Glomerular visceral epithelial cell (primary cell): ENCODE measurements at regions not wholly inside any gene's neighbourhood (a gene's known extent, or its start where the extent isn't known, plus 50 kb on each side); places are given as distances from the start of the nearest gene placed in this dataset.

ENCODE experiments used
- DNase-seq: peaks from one replicate; pipeline ENCODE4 v3.0.0-alpha.2; 2016; ENCODE audit errors: extremely low spot score

DNA sequence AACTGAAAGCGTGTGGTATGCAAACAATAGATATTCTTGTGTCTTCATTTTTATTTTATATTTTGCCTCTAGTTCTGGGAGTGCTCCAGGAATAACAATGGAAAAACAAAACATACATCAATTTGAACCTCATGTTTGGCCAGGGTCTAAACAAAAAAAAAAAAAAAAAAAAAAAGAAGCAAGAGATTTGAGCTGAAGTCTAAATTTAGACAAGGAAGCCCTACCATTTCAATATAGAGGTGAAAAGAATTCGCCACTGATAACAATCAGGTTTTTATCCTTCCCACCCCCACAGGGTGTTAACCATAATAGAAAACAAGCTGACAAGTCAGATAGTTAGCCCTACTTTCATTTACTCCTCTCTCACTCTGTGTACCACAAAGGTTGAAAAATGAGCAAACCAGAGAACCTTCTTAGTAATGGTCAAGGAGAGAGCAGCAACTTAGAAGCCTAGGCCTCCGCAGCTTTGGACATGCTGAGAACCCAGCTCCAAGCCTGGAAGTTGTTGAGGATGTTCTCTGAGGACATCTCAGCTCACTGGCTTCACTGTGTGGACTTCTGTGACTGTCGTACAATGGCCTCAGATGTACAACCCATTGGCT, 118.2 kb upstream of the HMHB1 start:
- no peak for DNase-seq

DNA sequence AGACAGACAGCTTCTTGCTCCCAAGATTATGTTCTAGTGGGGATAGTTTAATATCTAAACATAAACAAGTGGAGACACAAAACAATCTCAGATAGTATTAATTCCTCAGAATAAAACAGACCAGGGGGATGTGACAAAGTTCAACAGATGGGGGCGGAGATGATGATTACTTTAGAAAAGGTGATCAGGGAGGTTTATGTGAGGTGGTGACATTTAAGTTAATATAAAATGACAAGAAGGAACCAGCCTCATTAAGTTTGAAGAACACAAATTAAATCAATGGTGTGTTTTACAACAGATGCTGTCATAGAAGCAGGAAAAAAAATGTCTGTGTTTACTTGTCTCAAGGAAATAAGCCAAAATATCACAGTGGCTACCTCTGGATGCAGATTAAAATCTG, 119.6 kb upstream of the HMHB1 start:
- DNase-seq, result no peak

DNA sequence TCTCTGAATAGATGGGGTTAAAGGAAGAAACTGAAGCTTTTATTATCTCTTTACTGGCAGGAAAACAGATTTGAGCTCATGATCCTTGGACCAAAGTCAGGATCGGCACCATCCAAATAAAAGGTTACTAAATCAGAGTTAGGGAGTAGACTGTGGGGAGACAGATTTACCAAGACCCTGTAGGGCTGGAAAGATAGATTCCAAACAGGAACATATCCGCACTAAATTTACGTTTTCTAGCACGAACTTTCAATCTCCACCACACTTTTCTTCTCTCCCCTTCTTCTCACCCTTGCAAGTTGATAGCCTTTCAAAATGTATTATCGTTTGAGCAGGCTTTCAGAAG, 120.0 kb upstream of the HMHB1 start:
- no peak for DNase-seq

DNA sequence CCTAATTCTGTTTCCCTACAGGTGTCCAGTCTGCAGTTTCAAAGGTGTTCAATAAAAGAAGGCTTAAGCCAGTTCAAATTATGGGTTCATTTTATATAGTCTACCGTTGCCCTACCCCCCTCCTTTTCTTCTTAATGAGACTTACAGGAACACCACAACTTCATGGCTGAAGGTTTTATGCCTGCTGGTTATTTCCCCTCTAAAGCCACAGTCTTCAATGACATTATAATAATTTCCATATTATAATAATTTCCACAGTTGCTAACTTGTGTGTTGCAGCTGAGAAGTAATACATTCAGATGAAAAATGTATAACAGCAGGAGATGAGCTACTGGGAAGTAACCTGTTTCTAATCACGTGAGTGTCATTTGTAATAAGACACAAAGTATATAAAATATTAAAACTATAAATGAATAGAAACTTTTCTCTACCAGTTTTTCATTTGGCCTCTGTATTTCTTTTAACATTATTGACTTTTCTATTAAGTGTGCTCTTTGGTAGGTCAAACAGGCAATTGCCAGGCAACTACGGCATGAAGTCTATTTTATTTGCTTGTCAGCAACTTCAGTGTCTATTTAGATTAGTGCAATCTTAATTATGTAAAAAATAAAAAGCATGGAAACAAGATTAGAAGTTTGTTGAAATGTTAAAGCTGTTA, 120.5 kb upstream of the HMHB1 start:
- DNase-seq, result no peak

DNA sequence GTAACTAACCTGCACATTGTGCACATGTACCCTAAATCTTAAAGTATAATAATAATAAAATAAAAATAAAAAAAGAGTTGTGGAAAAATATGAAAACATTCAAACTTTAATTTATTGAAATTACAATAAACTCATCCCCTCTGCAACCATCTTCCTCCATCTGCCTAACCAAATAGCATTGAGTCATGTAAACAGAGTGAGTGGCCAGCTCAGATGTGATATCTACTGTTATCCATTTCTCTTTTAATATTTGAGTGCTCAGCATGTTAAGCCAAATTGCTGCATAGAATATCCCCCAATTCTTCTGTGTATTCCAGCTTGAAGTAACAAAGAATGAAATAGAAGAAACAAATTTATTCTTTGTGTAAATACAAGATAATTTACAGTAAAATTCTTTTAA, 124.4 kb upstream of the HMHB1 start:
- DNase-seq, result no peak

DNA sequence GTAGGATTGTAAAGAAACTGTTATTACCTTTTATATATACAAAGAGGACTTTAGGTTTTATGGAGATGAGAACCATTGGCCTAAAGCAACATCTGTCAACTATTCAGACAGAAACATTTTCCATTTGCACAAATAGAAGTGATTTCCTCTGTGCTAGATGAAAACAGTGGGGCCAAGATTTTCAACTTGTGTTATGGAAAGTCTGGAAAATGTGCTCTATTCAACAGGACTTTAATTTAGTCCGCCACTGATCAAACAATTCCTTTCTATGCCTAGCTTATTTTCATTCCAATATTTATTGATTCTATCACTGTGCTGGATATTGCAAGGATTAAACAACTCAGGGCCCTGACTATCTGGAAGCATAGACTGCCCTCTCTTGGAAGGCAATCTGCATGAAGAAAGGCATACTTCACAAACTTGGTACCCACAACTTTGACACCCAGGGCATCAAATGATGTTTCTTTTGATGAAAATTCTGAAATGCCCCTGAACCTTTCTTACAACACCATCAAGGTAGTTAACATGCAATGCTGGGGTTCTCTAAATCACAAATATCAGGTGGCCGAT, 126.6 kb upstream of the HMHB1 start:
- no peak for DNase-seq

DNA sequence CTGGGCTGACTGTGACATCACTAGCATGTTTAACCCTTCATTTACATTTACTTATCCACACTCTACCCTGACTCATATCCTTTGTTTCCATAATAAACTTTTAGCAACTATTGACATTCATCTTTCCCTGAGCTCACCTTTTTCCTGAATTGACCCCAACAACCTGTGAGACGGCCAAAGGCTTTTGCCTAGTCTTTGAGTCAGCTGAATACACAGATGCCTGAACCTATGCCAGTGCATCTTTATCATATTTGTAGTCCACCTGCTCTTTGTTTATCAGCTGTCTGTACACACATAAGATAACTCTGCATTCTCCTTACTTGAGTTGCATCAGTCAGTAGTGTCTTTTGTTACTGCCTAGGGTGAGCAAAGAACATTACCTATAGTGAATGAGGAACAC, 128.5 kb upstream of the HMHB1 start:
- no peak for DNase-seq

DNA sequence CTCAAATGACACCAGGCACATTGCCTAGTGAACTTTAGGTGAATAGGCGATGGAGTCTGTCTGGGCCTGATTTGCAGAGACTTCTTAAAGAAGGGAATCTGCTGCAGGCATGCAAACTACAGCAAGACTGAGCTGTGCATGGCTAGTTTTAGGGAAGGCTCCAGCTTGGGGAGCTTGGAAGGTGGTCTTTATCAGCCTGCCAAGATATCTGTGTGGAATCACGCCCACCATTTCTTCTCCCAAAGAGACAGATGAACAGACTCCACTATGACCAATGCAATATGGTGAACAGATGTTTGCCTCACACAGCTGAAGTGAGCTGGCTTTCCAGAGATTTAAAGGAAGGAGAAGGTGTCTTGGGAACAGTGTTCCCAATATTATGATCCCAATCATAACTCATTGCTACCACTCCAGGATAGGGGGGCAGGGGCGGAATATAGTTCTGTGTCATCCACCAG, 129.0 kb upstream of the HMHB1 start:
- DNase-seq, result no peak

DNA sequence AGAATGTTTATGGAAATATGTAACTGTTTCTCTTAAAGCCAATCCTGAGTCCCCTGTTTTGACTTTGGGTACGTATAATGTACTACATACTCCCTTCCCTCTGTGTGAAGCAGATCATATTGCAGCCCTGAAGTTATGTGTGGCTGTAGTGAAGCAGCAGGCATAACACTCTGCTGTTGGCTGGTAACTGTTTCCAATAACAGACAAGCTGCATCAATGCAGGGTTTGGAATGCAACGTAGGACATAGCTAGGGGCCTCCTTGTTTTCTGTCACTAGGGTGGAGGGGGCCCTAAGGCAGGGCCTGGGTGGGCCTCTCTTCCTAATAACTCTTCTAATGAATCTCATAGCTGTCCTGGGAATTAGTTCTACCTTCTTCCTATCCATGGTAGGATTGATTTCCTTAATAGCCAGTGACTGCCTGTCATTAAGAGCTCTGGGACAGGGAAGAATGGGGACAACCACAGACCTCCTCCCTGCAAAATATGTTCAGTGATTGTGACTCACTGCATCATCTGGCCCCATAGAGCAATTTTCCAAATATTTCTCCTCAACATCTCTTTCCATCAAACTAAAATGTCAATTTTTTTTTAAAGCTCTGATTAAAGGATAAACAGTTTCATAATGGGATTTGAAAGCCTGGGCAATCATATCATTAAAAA, 129.6 kb upstream of the HMHB1 start:
- DNase-seq, result no peak

DNA sequence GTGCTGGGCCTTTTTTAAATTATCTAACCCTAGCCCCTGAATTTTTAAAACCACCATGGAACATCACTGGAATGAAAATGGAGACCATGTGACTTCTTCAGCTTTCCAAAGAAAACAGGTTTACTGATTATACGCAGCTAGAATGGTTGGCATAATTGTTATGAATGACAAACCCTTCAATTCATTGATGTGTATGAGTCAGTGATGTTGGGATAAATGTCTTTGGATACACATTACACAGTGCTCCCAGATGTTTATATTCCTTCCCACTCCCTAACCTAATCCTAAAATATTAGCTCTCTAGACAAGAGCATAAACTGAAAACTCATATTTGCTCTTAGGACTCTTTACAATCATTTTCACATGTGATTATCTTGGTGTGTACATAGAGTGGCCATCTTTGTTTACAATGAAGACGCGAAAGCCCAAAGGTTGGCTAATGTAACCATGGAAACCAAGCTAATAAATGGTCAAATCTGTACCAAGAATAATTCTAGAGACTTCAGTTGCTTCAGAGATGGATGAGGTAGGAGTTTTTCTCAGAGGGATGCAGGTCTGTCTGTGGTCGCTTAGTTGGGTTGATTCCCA, 131.2 kb upstream of the HMHB1 start:
- DNase-seq, result no peak

DNA sequence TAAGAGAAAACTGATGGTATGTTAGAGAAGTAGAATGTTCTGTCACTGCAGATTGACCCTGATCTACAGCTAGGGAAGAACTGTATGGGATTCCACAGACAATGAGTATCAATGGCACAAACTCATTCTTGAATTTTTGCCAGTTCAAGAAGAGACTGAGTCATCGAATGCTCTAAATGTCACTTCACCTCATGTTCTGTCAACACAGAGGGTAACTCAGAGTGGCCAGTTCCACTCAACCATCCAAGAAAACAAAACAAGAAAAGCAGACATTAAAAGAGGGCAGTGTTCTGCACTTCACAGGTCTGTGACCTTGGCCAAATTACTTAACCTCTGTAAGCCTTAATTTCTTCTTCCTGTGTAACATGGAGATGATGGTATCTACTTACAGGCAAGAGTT, 132.2 kb upstream of the HMHB1 start:
- DNase-seq, result peak; percentile 26

DNA sequence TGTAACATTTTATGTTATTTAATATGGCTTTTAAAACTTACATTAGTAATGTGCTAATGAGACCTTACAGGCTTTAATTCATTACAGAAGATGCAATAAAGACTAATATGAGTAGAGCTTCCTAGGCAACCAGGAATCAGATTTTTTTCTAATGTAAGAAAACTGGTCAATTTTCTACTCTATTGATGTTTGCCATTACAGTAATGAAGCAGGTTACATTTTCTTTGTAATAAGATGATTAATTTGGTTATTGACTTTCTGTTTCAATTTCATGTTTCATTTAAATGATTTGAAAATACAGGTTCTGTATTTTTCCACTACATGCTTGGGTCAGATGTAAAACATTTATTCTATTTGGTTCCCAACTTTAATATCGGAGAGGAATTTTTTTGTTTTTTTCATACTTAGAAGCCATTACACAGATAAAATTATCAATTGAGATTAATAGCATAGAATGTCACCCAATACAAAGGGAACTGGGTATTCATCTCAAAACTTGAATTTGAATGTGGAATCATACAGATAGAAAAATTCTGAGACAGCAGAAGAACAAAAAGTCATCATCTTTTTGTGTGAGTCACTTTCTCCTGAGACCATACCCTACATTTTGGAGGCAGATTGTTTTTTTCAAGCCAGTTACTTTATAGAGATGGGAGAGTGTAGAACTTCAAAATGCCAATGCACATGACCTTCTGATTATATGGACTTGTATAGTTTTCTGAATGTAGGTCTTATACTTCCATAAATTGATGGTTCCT, 133.6 kb upstream of the HMHB1 start:
- DNase-seq, result no peak

DNA sequence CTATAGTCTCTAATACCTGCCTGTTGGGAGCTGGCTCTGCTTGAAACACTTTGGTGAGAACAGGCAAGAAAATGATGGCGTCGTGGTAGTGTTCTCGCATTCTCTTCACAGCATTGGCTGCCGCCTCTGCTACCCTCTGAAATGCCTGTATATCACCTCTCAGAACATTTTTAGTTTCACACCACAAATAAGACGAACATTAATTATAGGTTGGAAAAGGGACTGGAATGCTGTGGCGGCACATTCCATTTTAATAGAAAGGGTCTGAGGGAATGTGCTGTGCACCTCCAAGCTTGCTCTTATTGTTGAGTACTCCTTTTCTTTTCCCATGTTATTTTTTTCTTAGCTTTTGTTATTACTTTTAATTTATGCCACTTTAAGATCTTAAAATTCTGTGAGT, 134.6 kb upstream of the HMHB1 start:
- DNase-seq, result no peak

DNA sequence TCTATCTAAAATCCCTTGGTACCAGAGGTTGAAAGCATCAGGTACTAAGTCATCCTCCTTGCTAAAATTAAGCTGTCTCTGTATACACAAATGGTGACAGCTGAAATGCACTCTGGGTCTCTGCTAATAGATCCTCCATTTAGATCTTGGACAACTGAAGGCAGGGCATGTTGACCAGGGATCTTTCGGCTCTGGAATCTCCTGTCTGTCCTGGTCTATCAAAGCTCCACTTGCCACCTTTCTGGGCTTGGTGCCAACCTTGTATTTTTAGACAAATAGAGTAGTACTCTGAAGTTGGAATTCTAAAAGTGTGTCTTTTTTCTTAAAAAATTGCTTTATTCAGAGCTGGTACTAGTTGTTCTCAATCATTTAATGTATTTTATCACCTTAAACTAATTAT, 135.2 kb upstream of the HMHB1 start:
- no peak for DNase-seq

DNA sequence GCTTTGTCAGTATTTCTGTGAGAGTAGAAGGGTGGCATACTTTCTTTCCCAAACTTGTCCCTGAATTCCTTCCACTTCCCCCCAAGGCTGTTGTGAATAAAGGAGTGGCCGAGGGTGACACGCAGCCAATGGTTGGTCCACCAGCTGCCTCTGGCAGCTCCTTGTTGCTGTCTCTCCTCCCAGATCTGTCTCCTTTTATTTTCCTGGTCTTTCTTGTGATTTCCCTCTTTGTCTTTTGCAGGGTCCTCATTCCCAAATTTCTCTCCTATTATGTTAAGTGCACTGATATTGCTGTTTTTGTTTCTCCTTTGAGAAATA, 137.5 kb upstream of the HMHB1 start:
- no peak for DNase-seq

DNA sequence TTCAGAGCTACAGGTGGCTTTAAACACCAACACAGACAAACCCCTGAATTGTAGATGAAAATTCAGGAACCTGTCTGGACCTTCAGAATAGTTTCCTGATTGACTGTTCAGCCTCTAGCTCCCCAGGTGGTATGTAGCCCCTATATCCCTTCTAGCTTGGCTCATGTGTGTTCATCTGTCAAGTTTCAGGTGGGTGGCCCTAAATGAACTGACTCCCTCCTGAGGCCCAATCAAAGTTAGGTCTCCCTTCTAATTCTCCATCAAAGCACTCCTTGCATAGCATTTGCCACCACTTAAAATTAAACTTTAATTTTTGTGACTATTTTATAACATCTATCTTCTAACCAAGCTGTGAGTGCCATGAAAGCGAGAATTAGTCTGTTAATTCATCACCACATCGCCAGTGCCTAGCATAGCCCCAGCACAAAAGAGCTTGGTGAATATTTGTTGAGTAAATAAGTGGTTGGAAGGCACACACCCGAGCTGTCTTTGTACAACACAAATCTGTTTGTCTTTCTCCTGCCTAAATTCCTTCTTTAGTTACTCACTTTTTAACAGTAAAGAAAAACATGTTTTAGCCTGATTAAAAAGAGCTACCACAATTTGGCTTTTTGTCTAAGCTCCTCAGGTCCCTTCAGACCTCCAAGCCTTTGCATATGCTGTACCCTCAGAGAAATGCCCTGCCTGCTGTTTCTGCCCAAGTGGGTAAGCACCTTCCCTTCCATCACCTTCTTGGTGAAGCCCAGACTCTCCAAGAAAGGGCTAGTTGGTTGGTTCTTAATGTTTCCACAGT, 138.1 kb upstream of the HMHB1 start:
- DNase-seq, result no peak

DNA sequence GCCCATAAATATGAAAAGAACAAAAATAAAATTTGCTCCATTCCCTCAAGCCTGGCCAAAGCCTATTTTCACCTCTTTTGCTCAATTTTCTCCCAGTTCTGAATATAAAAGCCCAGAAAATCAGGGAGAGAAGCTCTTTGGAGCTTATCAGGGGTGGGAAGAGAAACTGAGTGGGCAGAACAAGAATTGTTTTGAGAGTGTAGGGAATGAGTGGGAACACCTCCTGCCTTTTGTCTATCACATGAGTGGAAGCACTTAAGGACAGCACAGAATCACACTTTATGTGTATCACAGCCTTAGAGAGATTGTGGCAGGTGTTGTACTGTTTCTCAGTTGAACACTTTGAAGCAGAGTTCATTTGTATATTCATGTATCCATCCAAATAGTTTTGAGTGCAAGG, 139.2 kb upstream of the HMHB1 start:
- DNase-seq, result no peak

DNA sequence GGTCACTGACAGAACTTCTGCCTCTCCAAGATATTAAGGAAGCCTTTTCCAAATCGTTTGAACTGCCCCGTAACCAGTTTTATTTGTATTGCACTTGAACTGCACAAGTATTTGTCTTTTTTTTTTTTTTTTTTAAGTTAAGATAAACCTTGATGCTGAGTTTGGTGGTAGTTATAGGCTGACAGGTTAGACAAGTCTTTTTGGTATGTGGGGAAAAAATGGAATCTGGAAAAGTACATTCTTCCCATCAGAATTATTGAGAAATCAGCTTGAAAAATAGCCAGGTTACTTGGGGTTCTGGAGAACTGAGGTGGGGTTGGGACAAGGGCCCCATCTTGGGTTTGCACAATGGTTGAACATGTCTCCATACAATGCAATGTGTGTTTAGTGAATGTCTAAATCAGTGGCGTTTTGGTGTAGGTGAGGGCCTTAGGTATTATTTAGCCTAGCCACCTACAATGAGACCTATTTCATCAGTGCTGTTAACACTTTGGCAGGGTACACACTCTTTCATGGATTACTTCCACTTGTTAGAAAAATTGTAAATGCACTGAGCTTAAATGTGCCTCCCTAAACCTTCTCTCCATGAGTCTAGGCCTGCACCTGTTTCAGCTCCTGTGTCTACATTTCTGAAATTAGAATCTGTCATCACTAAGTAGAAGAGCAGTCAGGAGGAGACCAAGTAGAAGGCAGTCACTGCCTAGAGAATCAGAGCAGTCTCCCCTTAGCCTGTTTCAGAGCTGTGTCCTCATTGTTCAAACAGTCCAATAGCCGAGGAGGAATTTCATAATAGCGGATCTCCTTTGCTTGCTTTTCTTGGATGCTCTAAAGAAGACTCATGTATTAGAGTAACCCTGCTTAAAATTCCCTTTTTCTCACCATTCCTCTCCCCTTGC, 140.0 kb upstream of the HMHB1 start:
- no peak for DNase-seq

DNA sequence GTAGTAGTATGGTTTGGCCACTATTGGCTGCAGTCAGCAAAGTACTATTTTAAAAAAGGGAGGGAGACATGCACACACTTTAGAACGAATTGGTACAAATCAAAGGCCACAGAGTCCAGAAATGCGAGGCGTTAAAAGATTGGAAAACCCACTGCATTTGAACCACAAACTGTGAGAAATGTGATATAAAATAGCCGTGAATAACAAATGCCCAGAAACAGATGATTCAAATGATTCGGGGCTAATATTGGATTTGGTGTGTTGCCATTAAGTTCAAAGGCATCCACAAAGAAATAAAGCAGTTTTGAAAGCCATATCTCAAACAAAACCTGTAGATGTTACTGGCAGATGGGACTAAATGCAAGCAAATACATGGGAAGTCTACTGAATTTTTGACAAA, 140.9 kb upstream of the HMHB1 start:
- no peak for DNase-seq

DNA sequence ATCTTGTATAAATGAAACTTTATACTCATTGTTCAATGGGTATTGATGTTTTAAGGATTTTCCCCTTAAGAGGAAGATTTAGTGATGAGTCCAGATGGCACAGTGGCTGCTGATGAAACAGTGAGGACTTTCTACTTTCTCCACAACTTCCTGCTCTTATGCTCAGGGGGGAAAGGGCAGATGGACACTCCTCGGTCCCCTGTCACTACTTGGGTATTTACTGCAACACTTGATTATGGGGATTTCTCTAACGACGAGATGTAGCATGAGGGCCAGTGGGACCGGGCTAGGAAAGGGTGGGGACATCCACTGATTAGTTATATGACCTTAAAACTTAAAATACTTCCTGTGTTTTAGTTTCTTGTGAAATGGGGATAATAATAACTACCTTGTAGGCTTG, 146.1 kb upstream of the HMHB1 start:
- DNase-seq, result no peak
